Keratinocyte (primary cell): ENCODE measurements at regions not wholly inside any gene's neighbourhood (a gene's known extent, or its start where the extent isn't known, plus 50 kb on each side); places are given as distances from the start of the nearest gene placed in this dataset.

ENCODE experiments used
- DNase-seq: peaks from one replicate; pipeline ENCODE4 v3.0.0-alpha.2; 2011; ENCODE audit warnings: low read depth, missing footprints, low spot score
- FAIRE-seq: peaks from 2 replicates; lab custom pipeline; 2011; peaks lifted over from hg19 to GRCh38; lab: Jason Lieb, UNC
- H2AFZ ChIP-seq: 2 replicates; pipeline ENCODE4 v1.6.0; 2012; ENCODE audit warnings: low read length, control low read depth, inconsistent platforms; ENCODE audit not compliant: control insufficient read depth
- H3K27ac ChIP-seq: 2 replicates; pipeline ENCODE4 v1.5.1; 2011; ENCODE audit warnings: low read length; ENCODE audit not compliant: control insufficient read depth, insufficient read depth
- H3K27me3 ChIP-seq: 3 replicates; pipeline ENCODE4 v1.6.0; 2011; ENCODE audit warnings: low read length; ENCODE audit not compliant: control insufficient read depth, insufficient read depth; ENCODE audit errors: extremely low read depth
- H3K36me3 ChIP-seq, 2 experiments: 2 replicates in 1 of 2; 3 replicates in 1 of 2; pipeline ENCODE4 v1.5.1; 2011; ENCODE audit warnings: low read length in 2 of 2, mild to moderate bottlenecking in 1 of 2; ENCODE audit not compliant: control insufficient read depth in 2 of 2, insufficient read depth in 2 of 2; ENCODE audit errors: extremely low read depth in 1 of 2
- H3K4me1 ChIP-seq: 3 replicates; pipeline ENCODE4 v1.5.1; 2011; ENCODE audit warnings: low read length; ENCODE audit not compliant: control insufficient read depth, insufficient read depth; ENCODE audit errors: extremely low read depth
- H3K4me2 ChIP-seq: 3 replicates; pipeline ENCODE4 v1.6.0; 2011; ENCODE audit warnings: low read depth, low read length; ENCODE audit not compliant: control insufficient read depth, insufficient read depth; ENCODE audit errors: extremely low read depth
- H3K4me3 ChIP-seq, 3 experiments: fragments of 200-600 bp in 1 of 3; sonication (generic) in 1 of 3; 2 replicates in 2 of 3; 3 replicates in 1 of 3; pipeline ENCODE4 v1.5.1; 2011 to 2016; ENCODE audit warnings: low read length in 3 of 3, mild to moderate bottlenecking in 3 of 3, control low read depth in 2 of 3, inconsistent platforms in 1 of 3, low read depth in 1 of 3, mixed read lengths in 1 of 3, mixed run types in 1 of 3, moderate library complexity in 1 of 3; ENCODE audit not compliant: control insufficient read depth in 2 of 3, insufficient read depth in 2 of 3; ENCODE audit errors: extremely low read depth in 1 of 3
- H3K79me2 ChIP-seq: 2 replicates; pipeline ENCODE4 v1.6.0; 2012; ENCODE audit warnings: low read length; ENCODE audit not compliant: control insufficient read depth, insufficient read depth
- H3K9ac ChIP-seq: 3 replicates; pipeline ENCODE4 v1.6.0; 2011; ENCODE audit warnings: low read length; ENCODE audit not compliant: control insufficient read depth, insufficient read depth; ENCODE audit errors: extremely low read depth
- H3K9me1 ChIP-seq: 3 replicates; pipeline ENCODE4 v1.6.0; 2011; ENCODE audit warnings: low read length; ENCODE audit not compliant: control insufficient read depth, insufficient read depth; ENCODE audit errors: extremely low read depth
- H3K9me3 ChIP-seq: 2 replicates; pipeline ENCODE4 v1.5.1; 2012; ENCODE audit warnings: low read depth, low read length; ENCODE audit not compliant: control insufficient read depth
- H4K20me1 ChIP-seq: 3 replicates; pipeline ENCODE4 v1.6.0; 2011; ENCODE audit warnings: low read length; ENCODE audit not compliant: control insufficient read depth, insufficient read depth; ENCODE audit errors: extremely low read depth
- CTCF ChIP-seq, 3 experiments: IDR thresholded peaks in 1 of 3; conservative IDR thresholded peaks in 1 of 3; optimal IDR thresholded peaks in 1 of 3; 2 replicates in 2 of 3; 3 replicates in 1 of 3; pipeline versions ENCODE3 to v1.5.1; 2011; ENCODE audit warnings: low read length in 3 of 3, mild to moderate bottlenecking in 3 of 3, moderate library complexity in 2 of 3, control low read depth in 1 of 3, inconsistent platforms in 1 of 3; ENCODE audit not compliant: insufficient read depth in 2 of 3; ENCODE audit errors: extremely low read depth in 1 of 3
- EZH2 ChIP-seq: IDR thresholded peaks from one replicate; pipeline ENCODE4 v1.6.1; 2012; ENCODE audit warnings: inconsistent platforms, mild to moderate bottlenecking, low read length, moderate library complexity
- dilution Hi-C: fragments of 300-500 bp; cut with MboI; formaldehyde crosslinking; loops from one replicate; pipeline ENCODE4 v1.7.0; 2020; ENCODE audit warnings: low sequenced_read_pairs; ENCODE audit not compliant: extremely low pct_ligation_motif_present

- FAIRE-seq: no peak
- no peaks in the 10 kb centered on the region for H3K27me3 ChIP-seq
- TF ChIP-seq CTCF (optimal IDR thresholded peaks at IDR 0.05 in 1 of 3, IDR thresholded peaks at IDR 0.05 in 1 of 3, conservative IDR thresholded peaks at IDR 0.05 in 1 of 3; ENCODE audit: extremely low read depth in 1 of 3, insufficient read depth in 2 of 3, low read length in 3 of 3) (no peak), EZH2 (no peak)
Observed at GRCh38 chr4:178696515-178696914, 1254.3 kb upstream of the AGA start.

GRCh38 chr4:178712486-178712885 is 1270.2 kb upstream of the AGA start:
- TF ChIP-seq CTCF (optimal IDR thresholded peaks at IDR 0.05 in 1 of 3, IDR thresholded peaks at IDR 0.05 in 1 of 3, conservative IDR thresholded peaks at IDR 0.05 in 1 of 3; ENCODE audit: extremely low read depth in 1 of 3, insufficient read depth in 2 of 3, low read length in 3 of 3) (no peak), EZH2 (no peak)
- no peak overlapping the region for H3K9ac ChIP-seq
- H3K27ac ChIP-seq: no peak overlapping the region
- H2AFZ ChIP-seq: no peak overlapping the region
- FAIRE-seq (no peak), DNase-seq (no peak)
- no peaks in the 10 kb centered on the region for H3K4me1 ChIP-seq
- H3K27me3 ChIP-seq: no peaks in the 10 kb centered on the region
- dilution Hi-C loops: no loop called here
- no peaks in the 10 kb centered on the region for H4K20me1 ChIP-seq
- H3K4me2 ChIP-seq: no peak overlapping the region
- peaks cover 2% of the 10 kb centered on the region for H3K9me3 ChIP-seq
- H3K9me1 ChIP-seq: no peaks in the 10 kb centered on the region
- H3K4me3 ChIP-seq: no peak overlapping the region
- no peaks in the 10 kb centered on the region for H3K36me3 ChIP-seq
- no peaks in the 10 kb centered on the region for H3K79me2 ChIP-seq

More at GRCh38 chr4:178696515-178696914, 1254.3 kb upstream of the AGA start:
- H4K20me1 ChIP-seq: no peaks in the 10 kb centered on the region
- dilution Hi-C loops: no loop called here
- no peak overlapping the region for H2AFZ ChIP-seq
- no peak overlapping the region for H3K27ac ChIP-seq
- DNase-seq: no peak
- H3K4me2 ChIP-seq: no peak overlapping the region
- no peaks in the 10 kb centered on the region for H3K36me3 ChIP-seq
- no peaks in the 10 kb centered on the region for H3K9me3 ChIP-seq
- no peaks in the 10 kb centered on the region for H3K79me2 ChIP-seq
- no peak overlapping the region for H3K9ac ChIP-seq
- no peaks in the 10 kb centered on the region for H3K4me1 ChIP-seq
- H3K4me3 ChIP-seq: no peak overlapping the region
- no peaks in the 10 kb centered on the region for H3K9me1 ChIP-seq
